Left ventricle myocardium inferior (tissue), 1 donor: ENCODE measurements at regions not wholly inside any gene's neighbourhood (a gene's known extent, or its start where the extent isn't known, plus 50 kb on each side); places are given as distances from the start of the nearest gene placed in this dataset.

ENCODE experiments used
- DNase-seq: peaks from one replicate; pipeline ENCODE4 v3.0.0-alpha.2; 2020
- H3K27ac ChIP-seq: fragments of 200-600 bp; replicated peaks from 2 replicates; pipeline ENCODE4 v1.8.0; 2021
- H3K27me3 ChIP-seq: fragments of 200-600 bp; 2 replicates; pipeline ENCODE4 v1.8.0; 2021; ENCODE audit warnings: low read depth
- H3K36me3 ChIP-seq: fragments of 200-600 bp; 2 replicates; pipeline ENCODE4 v1.8.0; 2021
- H3K4me1 ChIP-seq: fragments of 200-600 bp; 2 replicates; pipeline ENCODE4 v1.8.0; 2021
- H3K4me3 ChIP-seq: fragments of 200-600 bp; 2 replicates; pipeline ENCODE4 v1.8.0; 2021; ENCODE audit warnings: mild to moderate bottlenecking, moderate library complexity
- H3K9me3 ChIP-seq: fragments of 200-600 bp; replicated peaks from 2 replicates; pipeline ENCODE4 v1.8.0; 2021
- intact Hi-C: fragments of 100-400 bp; cut with micrococcal nuclease; formaldehyde crosslinking; loops from one replicate; pipeline ENCODE4 v1.11.0; 2022
- TF ChIP-seq, protein P1 (sequence below): fragments of 200-600 bp; IDR thresholded peaks from 2 replicates; pipeline ENCODE4 v1.8.0; 2021; ENCODE audit warnings: antibody characterized with exemption, mild to moderate bottlenecking, borderline replicate concordance
- donor health status: DM: no; HTN: yes; CAD: no; lungs with severe emphysema.

GRCh38 chr3:124158168-124158881 lies 166.4 kb upstream of the ROPN1 start:
- no peaks in the 10 kb centered on the region for H3K27me3 ChIP-seq
- H3K9me3 ChIP-seq = no peaks in the 10 kb centered on the region
- H3K4me1 ChIP-seq = peaks cover 42% of the 10 kb centered on the region
- intact Hi-C loops = no loop called here
- H3K4me3 ChIP-seq = no peak overlapping the region
- no peaks in the 10 kb centered on the region for H3K36me3 ChIP-seq
- DNase-seq = no peak
- TF ChIP-seq, protein P1, sequence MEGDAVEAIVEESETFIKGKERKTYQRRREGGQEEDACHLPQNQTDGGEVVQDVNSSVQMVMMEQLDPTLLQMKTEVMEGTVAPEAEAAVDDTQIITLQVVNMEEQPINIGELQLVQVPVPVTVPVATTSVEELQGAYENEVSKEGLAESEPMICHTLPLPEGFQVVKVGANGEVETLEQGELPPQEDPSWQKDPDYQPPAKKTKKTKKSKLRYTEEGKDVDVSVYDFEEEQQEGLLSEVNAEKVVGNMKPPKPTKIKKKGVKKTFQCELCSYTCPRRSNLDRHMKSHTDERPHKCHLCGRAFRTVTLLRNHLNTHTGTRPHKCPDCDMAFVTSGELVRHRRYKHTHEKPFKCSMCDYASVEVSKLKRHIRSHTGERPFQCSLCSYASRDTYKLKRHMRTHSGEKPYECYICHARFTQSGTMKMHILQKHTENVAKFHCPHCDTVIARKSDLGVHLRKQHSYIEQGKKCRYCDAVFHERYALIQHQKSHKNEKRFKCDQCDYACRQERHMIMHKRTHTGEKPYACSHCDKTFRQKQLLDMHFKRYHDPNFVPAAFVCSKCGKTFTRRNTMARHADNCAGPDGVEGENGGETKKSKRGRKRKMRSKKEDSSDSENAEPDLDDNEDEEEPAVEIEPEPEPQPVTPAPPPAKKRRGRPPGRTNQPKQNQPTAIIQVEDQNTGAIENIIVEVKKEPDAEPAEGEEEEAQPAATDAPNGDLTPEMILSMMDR = no peak
- H3K27ac ChIP-seq = no peak overlapping the region

DNA sequence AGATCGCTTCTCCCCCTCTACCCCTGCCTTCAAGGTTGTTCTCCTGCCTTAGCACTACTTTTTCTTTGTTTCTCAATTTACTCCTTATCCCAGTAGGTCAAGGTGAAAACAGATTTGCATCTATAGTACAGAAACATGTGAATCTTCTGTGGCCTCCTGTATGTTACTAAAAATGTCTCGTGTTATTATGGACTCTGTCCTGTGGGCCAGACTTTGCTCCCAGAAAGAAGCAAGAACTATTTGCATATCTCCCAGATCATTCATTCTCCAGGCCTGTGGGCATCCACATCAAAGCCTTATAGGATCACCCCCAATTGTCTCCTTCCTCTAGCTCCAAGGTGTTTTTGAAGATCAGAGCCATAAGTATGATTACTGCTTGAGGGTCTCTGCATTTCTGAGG lies 169.5 kb upstream of the ROPN1 start:
- Histone ChIP-seq H3K36me3 (no peaks in the 10 kb centered on the region), H3K27me3 (no peaks in the 10 kb centered on the region), H3K27ac (no peak overlapping the region), H3K9me3 (no peaks in the 10 kb centered on the region), H3K4me3 (no peak overlapping the region), H3K4me1 (peaks cover 27% of the 10 kb centered on the region)
- TF ChIP-seq, protein P1 = no peak
- intact Hi-C loops = no loop called here
- DNase-seq = no peak

DNA sequence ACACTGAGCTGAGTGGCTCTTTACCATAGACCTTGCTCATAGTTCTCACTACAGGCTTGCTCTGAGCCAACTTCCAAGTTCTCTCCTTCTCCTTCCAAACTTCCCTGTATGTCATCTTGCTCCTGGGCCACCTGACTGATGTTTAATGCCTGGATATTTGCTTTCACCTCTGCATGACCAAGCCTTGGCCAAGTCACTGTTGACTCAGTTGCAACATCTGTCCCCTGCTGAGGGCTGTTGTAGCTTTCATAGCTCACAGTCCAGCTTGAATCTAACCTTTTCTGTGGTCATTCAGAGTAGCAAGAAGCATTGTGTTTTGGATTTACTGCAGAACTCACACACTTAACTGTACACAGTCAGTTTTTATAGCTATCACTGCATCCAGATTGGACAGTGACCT lies 171.8 kb upstream of the ROPN1 start:
- H3K9me3 ChIP-seq = no peaks in the 10 kb centered on the region
- H3K36me3 ChIP-seq = no peaks in the 10 kb centered on the region
- no peak overlapping the region for H3K27ac ChIP-seq
- H3K27me3 ChIP-seq = no peaks in the 10 kb centered on the region
- no peak overlapping the region for H3K4me3 ChIP-seq
- intact Hi-C loops = no loop called here
- peaks cover 4% of the 10 kb centered on the region for H3K4me1 ChIP-seq
- no peak for DNase-seq
- TF ChIP-seq, protein P1 = no peak

GRCh38 chr3:124168271-124168670 lies 176.3 kb upstream of the ROPN1 start:
- DNase-seq = no peak
- H3K4me1 ChIP-seq = peaks cover 5% of the 10 kb centered on the region
- H3K9me3 ChIP-seq = no peaks in the 10 kb centered on the region
- TF ChIP-seq, protein P1 = no peak
- no peaks in the 10 kb centered on the region for H3K27me3 ChIP-seq
- no peak overlapping the region for H3K4me3 ChIP-seq
- H3K27ac ChIP-seq = no peak overlapping the region
- intact Hi-C loops = no loop called here
- H3K36me3 ChIP-seq = no peaks in the 10 kb centered on the region

DNA sequence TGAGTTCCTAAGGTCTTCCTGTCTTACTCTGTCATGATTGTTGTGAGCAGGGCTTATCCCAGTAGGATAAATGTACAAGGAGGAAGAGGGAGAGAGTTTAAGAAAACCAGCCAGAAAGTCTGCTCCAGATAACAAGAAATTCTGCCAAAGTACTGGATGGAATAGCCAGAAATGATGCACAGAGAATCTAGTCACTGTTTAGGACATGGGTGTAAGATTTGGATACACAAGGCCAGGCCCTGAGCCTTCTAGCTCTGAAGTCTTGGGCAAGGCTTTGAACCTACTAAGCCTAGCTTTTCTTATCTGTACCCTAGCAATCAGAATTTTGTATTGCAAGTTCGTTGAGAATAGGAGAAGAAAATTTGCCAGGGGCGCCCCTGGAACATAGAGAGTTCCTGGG lies 180.4 kb upstream of the ROPN1 start:
- Histone ChIP-seq H3K9me3 (no peaks in the 10 kb centered on the region), H3K27ac (peak overlapping the region; percentile 1), H3K4me1 (peaks cover 23% of the 10 kb centered on the region), H3K4me3 (no peak overlapping the region), H3K27me3 (no peaks in the 10 kb centered on the region), H3K36me3 (no peaks in the 10 kb centered on the region)
- intact Hi-C loops = no loop called here
- no peak for DNase-seq
- TF ChIP-seq, protein P1 = no peak
